Neural progenitor cell (in vitro differentiated cells): ENCODE measurements at regions not wholly inside any gene's neighbourhood (a gene's known extent, or its start where the extent isn't known, plus 50 kb on each side); places are given as distances from the start of the nearest gene placed in this dataset.

Source experiments
- EZH2 ChIP-seq: fragments of 200-600 bp; sonication (generic); IDR thresholded peaks from 2 replicates; pipeline ENCODE4 v1.6.1; 2017; ENCODE audit warnings: antibody characterized with exemption, mild to moderate bottlenecking, moderate library complexity
- EZH2phosphoT487 ChIP-seq: fragments of 200-600 bp; sonication (generic); IDR thresholded peaks from 2 replicates; pipeline ENCODE4 v1.6.1; 2017; ENCODE audit warnings: antibody characterized with exemption
- TF ChIP-seq, protein P1 (sequence below): fragments of 200-600 bp; sonication (generic); IDR thresholded peaks from 2 replicates; pipeline ENCODE4 v1.5.1; 2017; ENCODE audit warnings: antibody characterized with exemption, mild to moderate bottlenecking

DNA sequence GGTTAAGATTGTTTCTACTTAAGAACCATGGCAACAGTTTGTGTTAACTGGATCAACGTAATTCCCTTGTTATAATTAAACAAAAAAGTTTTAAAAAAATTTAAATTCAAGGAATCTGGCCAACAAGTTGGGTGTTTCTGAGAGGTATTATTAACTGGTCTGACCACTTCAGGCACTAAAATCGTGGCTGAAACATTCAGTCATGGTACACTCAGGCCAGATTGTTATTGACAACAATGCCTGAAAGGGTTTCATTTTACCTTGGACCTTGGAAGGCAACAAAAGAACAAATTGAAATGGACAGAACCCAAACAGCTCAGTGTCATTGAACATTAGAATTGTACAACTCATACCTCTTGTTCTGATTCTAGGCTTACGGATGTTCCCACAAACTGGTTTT, 103.3 kb upstream of the ARMC3 start:
- TF ChIP-seq, protein P1, sequence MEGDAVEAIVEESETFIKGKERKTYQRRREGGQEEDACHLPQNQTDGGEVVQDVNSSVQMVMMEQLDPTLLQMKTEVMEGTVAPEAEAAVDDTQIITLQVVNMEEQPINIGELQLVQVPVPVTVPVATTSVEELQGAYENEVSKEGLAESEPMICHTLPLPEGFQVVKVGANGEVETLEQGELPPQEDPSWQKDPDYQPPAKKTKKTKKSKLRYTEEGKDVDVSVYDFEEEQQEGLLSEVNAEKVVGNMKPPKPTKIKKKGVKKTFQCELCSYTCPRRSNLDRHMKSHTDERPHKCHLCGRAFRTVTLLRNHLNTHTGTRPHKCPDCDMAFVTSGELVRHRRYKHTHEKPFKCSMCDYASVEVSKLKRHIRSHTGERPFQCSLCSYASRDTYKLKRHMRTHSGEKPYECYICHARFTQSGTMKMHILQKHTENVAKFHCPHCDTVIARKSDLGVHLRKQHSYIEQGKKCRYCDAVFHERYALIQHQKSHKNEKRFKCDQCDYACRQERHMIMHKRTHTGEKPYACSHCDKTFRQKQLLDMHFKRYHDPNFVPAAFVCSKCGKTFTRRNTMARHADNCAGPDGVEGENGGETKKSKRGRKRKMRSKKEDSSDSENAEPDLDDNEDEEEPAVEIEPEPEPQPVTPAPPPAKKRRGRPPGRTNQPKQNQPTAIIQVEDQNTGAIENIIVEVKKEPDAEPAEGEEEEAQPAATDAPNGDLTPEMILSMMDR, result no peak
- TF ChIP-seq EZH2phosphoT487 (no peak), EZH2 (no peak)
